ENCODE measurements at regions not wholly inside any gene's neighbourhood (a gene's known extent, or its start where the extent isn't known, plus 50 kb on each side); places are given as distances from the start of the nearest gene placed in this dataset.
"Not testable (repeated sequence)": the region's sequence is repeated elsewhere in the genome, so short reads cannot be mapped to it uniquely, and the experiment has no call there.

GRCh38 chr5:83001796-83002381 lies 75.3 kb downstream of the TMEM167A start:
- no peak for DNase-seq (ENCODE audit: low read depth)

DNA sequence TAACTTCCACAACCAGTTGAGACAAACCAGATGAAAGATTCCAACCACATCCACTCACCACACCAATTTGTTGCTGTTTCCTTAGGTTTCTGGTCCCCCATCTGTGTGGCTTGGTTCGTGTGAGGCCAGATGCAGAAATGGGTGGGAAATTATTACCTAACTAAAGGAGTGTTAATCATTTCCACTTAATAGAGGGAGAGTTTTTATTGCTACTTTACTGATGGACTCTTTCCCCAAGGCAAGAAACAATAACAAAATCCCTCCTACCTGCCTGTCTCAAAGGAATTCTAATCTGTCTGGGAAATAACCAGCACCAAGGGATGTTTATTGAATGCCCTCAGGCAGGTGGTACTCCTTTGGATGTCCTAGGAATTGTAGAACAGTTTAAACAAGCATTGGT lies 76.3 kb downstream of the TMEM167A start:
- no peak for DNase-seq (ENCODE audit: low read depth)

DNA sequence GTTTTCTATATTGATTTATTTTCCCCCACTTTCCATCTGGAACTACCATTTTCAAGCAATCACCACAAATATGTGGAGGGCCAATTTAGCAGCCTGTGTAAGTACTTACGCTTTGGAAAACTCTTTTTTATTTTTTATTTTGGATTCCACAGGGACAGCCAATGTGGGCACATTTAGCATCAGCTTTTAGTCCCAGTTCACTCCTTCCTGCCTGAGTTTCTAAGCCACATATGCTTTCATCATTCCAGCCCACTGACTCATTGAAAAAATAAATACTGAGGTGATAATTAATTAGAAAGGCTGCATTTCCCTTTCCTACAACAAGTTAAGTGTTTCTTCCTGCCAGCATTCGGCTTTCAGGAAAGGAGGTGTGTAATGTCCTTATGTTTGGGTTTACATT lies 76.8 kb downstream of the TMEM167A start:
- DNase-seq (ENCODE audit: low read depth) = no peak

DNA sequence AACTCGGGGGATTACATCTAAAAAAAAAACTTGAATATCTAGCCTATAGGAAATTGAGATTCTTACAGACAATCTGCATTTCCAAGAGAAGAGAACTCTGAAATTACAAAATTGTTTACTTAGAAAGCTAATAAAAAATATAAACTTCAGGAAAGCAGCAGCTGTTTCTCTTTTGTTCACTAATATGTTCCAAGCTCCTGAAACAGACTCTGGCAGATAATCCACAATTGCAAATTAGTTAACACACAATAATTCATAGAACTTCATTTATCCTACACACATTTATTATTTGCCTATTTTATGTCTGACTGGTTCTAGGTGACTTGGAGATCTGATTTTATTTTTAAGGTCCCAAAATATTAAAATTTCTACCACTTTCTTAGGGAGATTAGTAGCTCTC lies 83.8 kb downstream of the TMEM167A start:
- no peak for DNase-seq (ENCODE audit: low read depth)

GRCh38 chr5:82992646-82993045 lies 84.5 kb downstream of the TMEM167A start:
- DNase-seq (ENCODE audit: low read depth) = no peak

- no peak for DNase-seq (ENCODE audit: low read depth)
Observed at GRCh38 chr5:82991678-82992323, 85.4 kb downstream of the TMEM167A start.

- DNase-seq (ENCODE audit: low read depth) = no peak
Observed at GRCh38 chr5:82991059-82991458, 86.1 kb downstream of the TMEM167A start.

DNA sequence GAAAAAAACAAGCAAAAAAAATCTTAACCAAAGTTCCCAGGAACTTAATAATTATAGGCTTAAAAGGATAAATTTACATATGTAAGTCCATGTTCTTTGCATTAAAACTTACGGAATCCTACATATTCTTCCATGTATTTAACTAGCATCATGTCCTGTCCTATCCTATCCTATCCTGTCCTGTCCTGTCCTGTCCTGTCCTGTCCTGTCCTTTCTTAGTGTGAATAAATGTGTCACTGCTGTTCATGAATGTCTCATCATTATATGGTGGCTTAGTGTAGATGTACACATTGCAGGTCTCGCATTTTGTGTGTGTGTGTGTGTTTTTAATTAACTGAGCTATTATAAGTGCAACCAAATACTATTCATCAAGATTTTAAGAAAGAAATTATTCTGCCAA lies 90.0 kb downstream of the TMEM167A start:
- DNase-seq (ENCODE audit: low read depth) = no peak

- DNase-seq (ENCODE audit: low read depth) = no peak
Observed at GRCh38 chr5:82986404-82986803, 90.8 kb downstream of the TMEM167A start.

DNA sequence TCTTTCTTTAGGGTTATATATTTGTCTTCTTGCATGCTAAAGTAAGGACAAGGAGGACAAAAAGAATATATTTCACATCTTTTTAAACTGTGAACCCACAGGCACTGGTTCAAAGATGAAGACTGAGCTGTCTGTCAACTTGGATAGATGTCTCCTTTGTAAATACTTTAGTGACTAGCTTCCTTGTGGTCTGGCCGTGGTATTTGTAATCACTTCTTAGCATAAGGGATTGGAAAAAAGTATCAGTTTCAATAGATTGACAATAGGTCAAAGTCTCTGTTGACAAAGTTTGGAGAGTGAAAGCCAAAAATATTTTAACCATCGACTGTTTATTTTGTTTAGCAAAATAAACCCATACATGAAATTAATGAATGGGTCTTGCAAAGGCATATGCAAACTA lies 91.4 kb downstream of the TMEM167A start:
- no peak for DNase-seq (ENCODE audit: low read depth)

DNA sequence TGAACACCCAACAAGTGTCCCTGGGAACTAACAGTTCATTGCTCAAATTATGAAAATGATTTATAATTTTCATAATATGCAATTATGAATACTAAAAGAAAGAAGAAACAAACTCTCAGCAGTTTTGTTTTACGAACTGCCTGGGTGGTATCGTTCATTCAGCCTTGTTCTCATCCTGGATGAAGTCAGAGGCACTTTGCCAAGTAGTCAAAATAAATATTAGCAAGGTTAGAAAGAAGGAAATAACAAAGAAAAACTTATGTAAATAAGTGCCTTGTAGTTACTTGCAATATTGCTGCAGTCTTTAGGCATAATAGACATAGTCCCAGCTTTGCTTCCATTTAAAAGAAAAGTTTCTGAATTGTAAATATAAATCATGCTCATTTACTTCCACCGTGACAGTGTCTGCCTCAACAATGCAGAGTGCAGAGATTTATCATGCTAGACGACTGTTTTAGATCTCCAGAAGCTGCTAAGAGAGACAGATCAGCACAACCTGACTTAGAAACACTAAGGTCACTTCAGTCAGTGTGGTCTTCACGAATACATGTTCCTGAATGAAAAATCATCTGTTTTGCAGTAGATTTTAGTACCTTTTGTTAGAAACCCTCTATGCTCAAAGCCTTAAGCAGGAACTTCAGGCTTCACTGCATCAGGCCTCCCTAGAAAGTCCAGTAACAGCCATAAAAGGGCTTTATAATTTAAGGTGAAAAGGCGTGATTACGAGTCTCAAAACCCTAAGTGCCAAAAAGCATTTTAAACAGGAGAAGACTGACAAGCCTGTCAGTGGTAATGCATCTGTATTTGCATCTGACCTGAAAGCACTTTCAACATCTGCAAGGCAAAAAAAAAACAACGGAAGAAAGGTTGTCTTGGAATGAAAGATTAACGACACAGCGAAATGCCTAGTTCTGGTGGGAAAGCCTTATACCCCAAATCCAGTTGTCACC lies 92.1 kb downstream of the TMEM167A start:
- DNase-seq (ENCODE audit: low read depth) = no peak

DNA sequence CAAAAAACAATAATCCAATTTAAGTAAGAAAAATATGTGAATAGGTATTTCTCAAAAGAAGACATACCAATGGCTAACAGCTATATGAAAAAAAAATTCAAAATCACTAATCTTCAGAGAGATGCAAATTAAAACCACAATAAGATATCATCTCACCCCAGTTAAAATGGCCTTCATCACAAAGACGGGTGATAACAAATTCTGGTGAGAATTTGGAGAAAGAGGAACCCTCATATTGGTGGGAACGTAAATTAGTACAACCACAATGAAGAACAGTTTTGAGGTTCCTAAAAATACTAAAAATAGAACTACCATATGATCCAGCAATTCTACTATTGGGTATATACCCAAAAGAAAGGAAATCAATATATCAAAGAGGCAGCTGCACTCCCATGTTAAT lies 94.3 kb downstream of the TMEM167A start:
- no peak for DNase-seq (ENCODE audit: low read depth)

DNA sequence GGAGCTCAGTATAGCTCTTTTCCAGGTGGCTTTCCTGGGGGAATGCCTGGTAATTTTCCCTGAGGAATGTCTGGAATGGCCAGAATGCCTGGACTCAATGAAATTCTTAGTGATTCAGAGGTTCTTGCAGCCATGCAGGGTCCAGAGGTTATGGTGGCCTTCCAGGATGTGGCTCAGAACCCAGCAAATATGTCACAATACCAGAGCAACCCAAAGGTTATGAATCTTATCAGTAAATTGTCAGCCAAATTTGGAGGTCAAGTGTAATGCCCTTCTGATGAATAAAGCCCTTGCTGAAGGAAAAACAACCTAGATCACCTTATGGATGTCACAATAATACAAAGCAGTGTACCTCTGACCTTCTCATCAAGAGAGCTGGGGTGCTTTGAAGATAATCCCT lies 100.3 kb downstream of the TMEM167A start:
- DNase-seq (ENCODE audit: low read depth) = not testable (repeated sequence)

DNA sequence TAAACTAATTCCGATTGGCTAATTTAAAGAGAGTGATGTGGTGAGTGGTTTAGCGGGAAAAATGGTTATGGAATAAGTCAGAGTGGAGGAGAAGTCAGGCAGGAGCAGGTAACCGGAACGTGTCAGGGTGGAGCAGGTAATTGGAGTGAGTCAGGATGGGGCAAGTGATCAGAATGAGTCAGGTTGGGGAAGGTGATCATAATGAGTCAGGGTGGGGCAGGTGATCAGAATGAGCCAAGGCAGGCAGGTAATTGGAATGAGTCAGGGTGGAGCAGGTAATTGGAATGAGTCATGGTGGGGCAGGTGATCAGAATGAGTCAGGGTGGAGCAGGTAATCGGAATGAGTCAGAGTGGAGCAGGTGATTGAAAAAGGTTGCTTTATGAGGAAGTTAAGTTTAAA lies 101.4 kb downstream of the TMEM167A start:
- DNase-seq (ENCODE audit: low read depth) = no peak

GRCh38 chr5:82975396-82975795 lies 101.8 kb downstream of the TMEM167A start:
- no peak for DNase-seq (ENCODE audit: low read depth)

DNA sequence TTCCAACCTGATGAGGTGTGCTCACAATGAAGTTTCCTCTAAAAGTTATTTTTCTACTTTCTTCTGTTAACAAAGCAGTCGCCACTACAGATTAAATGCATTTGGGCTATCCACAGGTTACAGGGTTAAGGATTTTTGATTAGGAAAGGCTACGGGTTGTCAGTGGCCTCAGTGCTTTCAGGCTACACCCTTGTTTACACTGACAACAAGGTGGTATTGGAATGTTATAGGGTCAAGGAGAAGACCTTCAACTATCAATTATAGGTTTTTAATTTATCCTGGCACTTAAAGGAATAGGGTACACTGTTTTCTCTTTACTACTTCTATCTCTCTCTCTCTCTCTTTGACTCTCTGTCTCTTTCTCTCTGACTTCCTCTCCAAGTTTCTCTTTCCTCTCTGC lies 102.8 kb downstream of the TMEM167A start:
- not testable (repeated sequence) for DNase-seq (ENCODE audit: low read depth)

DNA sequence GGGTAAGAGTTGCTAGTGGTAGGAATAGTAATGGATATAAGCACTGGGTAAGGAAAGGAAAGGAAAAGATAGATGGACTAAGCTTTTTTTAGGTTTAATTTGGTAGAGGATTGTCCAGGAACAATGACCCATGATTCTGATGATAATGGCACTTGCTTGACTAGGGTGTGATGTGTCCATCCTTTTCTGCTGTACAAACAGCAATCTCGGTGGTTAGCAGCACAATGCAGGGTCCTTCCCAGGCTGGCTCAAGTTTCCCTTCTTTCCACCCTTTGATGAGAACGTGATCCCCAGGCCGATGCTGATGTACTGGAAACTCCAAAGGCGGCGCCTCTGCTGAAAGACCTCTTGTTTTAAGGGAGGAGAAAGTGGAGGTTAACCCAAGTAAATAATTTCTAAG lies 105.3 kb downstream of the TMEM167A start:
- DNase-seq (ENCODE audit: low read depth) = no peak

- DNase-seq (ENCODE audit: low read depth) = not testable (repeated sequence)
Observed at GRCh38 chr5:82971034-82971806, 106.0 kb downstream of the TMEM167A start.

DNA sequence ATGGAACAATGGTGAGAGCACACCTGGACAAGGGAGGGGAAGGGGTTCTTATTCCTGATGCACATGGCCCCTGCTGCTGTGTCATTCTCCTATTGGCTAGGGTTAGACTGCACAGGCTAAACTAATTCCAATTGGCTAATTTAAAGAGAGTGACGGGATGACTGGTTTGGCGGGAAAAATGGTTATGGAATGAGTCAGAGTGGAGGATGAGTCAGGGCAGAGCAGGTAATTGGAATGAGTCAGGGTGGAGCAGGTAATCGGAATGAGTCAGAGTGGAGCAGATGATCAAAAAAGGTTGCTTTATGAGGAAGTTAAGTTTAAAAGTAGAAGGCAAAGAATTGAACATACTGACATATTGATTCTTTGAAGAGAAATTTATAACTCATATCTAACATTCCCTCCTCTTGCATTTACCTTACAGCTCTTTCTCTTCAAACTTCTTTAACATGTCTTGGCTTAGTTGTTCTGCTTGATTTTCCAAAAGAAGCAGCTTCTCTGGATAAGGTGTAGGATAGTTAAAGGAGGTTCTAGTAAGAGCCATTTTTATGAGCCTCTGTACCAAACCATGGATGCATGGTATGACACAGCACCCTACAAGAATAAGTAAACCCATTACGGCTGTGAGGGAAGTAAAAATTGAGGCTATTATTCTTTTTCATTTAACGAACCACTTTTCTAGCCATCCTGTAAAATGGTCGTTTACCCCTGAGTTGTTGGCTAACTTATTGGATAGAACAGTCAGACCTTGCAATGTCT lies 107.8 kb downstream of the TMEM167A start:
- not testable (repeated sequence) for DNase-seq (ENCODE audit: low read depth)

- DNase-seq (ENCODE audit: low read depth) = no peak
Observed at GRCh38 chr5:82967072-82967471, 110.1 kb downstream of the TMEM167A start.

DNA sequence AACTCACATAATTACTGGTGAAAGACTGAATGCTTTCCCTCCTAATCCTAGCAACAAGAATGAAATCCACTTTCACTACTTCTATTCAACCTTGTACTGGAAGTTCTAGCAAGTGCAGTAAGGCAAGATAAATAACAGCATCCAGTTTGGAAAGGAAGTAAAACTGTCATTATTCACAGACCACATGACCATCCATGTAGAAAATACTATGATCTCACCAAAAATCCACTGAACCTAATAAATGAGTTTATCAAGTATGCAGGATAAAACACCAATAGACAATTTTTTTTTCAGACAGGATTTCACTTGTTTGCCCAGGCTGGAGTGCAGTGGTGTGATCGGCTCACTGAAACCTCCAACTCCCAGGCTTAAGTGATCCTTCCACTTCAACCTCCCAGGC lies 117.7 kb downstream of the TMEM167A start:
- DNase-seq (ENCODE audit: low read depth) = no peak

GRCh38 chr5:82956600-82956999 lies 120.6 kb downstream of the TMEM167A start:
- DNase-seq (ENCODE audit: low read depth) = no peak

Data from activated T-helper 1 cell treated with Interleukin-2 at 50 U/mL for 16 hours (primary cell).